ENCODE measurements at regions not wholly inside any gene's neighbourhood (a gene's known extent, or its start where the extent isn't known, plus 50 kb on each side); places are given as distances from the start of the nearest gene placed in this dataset.

DNA sequence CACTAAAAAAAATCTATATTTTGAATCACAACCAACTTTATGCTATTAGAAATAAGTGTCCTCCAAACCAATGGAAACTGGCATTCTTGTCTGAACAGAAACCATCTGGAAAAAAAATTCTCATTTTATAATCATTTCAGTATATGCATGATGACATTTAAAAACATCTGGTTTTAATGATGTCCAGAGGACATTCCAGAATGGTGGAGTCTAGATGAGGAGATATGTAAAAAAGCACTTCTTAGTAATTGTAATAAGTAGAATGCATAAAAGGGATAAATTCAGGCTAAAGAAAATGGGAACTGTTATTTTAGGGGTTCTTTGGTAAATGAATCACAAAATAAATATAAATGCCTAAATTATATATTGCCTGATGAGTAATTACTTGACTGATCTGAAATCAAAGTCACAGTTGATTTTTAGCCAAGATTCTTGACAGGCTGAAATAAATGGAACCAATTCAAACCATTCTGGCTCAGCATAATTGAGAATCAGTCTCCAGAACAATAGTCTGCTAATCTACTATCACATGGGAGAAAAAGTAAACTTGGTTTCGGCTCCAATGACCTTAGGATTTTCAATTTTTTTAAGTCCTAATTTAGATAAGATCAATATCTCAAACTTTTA, 636.6 kb downstream of the FAT4 start:
- DNase-seq (ENCODE audit: low spot score), result peak; percentile 69

DNA sequence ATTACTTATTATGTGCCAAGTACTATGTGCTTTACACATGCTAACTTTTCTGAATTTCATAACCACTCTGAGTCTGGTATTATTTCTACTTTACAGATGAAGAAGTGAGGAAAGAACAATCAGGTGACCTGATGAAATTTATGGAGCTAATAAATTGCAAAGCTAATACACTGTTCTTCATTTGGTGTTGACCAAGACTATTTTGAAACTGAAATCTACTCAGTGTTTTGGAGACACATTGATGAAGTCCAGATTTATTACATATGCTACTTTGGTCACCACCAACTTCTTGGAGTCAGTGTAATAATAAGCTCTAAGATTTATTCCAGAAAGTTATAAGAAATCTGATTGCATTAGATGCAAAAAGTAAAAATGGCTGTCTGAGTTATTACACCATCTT, 637.9 kb downstream of the FAT4 start:
- DNase-seq (ENCODE audit: low spot score), result no peak

DNA sequence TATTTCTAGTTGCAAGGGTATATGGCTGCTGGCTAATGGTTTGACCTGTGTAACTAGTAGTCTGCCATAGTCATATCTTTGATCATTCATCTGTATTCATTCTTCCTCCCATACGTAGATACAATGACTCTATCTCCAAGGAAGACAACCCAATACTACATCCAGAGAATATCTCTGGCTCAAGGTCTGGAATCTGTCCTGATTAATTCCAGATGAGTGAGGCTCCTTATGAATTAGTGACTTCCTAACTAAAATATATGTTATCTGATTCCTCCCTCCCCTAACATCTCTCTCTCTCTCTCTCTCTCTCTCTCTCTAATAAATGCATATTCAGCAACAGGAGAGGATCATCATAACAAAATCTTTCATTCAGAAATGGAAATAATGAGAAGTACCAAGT, 641.5 kb downstream of the FAT4 start:
- DNase-seq (ENCODE audit: low spot score), result no peak

DNA sequence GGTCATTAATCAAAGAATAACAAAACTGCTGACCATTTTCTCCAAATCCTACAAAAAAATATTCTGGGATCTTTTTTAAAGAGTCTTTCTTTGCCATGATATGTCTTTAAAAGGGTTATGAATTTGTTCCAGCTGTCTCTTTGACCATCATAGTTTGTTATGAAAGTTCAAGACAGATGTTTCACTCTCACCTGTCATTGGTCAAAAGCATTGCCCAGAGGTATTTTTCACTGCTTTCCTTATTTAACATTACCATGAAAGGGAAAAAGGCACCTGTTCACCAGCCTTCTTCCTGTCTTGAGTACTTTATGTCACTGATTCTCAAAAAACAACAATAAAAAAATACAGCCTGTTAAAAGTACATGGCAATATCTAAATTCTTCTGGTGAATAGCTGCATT, 643.8 kb downstream of the FAT4 start:
- DNase-seq (ENCODE audit: low spot score), result no peak

DNA sequence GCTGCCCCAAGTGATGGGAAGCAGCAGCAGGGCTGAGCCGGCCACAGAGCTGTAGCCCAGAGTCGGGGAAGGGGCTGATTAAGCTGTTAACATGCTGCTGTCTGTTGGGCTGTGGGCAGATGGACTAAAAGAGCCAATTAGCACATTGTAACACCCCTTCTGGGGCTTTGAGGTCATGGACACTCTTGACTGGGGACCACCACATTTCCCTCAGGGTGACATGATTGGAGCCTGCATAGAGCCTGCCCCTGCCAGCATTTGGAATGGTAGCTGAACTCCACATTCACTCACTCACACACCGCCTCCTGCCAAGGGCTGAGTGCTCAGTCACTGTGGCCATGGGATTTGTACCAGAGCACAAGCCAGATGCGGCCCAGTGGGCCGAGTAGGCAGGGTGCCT, 646.9 kb downstream of the FAT4 start:
- no peak for DNase-seq (ENCODE audit: low spot score)

DNA sequence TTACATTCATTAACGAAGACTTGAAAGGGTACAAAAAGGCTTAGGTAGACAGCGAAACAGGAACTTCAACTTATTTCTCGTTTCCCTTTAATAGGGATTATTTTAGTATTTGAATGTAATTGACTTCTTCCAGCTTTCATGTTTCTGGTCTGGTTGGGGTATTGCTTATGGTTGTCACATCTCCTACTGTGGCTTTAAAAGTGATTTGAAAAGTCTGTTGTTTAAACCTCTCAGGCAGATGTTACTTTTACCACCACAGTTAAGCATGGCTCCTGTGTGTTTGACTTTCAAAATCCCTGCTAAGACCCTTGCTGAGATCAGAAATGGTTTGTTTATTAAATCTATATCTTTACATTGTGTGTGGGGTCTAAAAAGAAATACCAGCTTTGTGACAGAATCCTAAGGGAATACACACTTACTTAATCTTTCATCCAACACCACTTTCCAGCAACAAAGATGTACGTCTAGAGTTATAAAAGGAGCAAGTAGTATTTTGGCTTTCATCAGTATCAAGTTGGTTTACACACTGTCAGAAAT, 661.2 kb downstream of the FAT4 start:
- no peak for DNase-seq (ENCODE audit: low spot score)

DNA sequence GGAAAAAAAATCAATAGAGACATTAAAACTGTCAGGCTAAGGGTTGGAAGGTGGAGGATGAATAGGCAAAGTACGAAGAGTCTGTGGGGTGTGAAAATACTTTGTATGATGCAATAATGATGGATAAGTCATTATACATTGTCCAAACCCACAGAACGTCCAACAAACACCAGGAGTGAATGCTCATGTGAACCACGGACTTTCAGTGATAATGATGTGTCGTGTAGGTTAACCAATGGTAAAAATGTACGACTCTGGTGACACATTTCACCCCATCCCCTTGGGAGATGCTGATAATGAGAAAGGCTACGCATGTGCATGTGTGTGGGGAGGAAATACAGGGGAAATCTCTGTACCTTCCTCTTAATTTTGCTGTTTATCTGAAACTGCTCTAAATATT, 665.2 kb downstream of the FAT4 start:
- DNase-seq (ENCODE audit: low spot score), result no peak

DNA sequence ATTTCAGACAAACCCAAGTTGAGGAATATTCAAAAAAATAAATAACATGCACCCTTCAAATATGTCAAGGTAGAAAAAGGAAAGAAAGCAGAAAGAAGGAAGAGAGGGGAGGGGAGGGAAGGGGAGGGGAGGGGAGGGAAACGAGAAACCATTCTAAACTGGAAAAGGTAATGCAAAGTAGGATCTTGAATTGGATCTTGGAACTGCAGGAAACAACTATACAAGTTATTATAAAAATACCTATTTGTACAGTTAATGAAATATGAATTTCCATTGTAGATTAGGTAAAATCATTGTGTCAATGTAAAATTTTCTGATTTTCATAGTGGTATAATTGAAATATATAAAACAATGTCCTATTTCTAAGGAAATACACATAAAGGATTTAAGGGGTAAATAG, 668.4 kb downstream of the FAT4 start:
- DNase-seq (ENCODE audit: low spot score), result no peak

DNA sequence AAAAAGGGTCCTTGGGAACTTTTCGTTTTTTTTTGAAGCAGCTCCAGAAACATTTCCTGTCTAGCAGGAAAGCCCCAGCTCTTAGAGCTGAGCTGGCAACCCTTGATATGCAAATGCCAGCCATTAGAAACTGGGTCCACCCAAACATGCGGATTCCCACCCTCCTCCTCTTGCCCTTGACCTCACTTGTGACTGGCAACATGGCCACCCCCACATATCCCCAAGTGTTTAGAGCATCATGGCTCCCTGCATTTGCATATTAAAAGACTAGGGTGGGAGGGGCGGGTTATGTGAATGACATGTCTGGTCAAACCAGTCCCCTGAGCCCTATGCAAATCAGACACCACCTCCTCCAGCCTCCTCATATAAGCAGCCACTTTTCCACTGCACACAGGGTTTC, 671.1 kb downstream of the FAT4 start:
- no peak for DNase-seq (ENCODE audit: low spot score)

DNA sequence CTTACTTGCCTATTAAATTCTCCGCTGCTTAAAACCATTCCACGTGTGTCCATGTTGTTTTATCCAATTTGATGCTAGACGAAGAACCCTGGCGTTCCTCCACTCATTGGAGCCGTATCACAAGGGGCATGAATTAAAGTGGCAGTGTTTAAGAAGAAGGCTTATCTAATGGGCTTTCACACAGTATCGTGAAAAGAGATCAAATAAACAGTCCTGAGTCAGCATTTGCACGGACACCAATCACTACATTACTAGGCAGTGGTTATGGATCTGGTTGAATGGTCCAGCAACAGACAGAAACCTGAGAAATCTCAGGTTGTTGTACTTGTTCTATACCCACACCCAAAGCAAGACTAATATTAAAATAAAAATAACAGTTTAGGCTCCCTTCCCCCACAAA, 671.6 kb downstream of the FAT4 start:
- no peak for DNase-seq (ENCODE audit: low spot score)

DNA sequence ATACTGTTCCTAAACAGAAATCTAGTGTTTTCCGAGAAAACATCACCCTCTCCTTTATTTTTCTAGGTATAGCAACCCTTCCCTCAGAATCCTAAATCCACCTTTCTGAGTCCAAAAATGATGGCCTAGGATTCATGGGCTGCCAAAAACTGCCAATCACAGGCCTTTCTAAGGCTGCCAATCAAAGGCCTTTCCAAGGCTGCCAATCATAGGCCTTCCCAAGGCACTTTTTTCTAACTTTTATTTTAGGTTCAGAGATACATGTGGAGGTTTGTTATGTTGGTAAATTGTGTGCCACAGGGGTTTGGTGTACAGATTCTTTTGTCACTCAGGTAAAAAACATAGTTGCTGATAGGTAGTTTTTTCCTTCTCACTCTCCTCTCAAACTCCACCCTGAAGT, 673.7 kb downstream of the FAT4 start:
- DNase-seq (ENCODE audit: low spot score), result no peak

DNA sequence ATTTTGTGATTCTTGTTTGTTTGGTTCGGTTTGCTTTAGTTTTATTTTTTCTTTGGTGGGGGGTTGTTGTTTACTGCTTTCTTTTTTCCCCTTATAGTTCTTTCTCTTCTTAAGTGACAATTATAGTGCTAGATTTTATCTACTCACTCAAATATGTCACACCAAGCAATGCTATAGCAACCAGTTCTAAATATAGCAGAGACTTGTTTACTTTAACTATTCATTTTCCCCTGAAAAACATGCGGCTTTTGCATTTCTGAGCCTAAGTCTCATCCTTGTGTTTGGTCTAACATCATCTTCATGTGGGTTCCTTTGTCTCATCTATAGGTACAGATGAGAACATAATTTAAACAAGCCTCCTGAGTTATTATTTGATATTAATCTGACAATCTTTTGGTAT, 676.6 kb downstream of the FAT4 start:
- DNase-seq (ENCODE audit: low spot score), result no peak

DNA sequence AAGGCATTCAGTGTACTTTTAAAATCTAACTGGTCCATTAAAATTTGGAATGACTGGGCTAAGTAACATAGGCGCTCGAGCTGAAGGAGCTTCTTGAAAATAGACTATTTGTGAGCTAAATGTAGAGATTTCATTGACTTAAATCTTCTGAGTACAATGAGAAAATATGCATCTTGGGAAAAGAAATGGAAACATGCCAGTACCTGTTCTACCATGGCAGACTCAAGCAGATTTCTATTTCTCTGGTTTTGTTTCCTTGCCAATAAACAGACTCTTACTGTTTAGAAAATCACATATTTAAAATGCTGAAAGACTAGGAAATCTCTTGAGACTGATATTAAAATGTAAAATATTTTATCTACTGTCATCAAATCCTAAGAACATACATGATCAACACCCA, 678.1 kb downstream of the FAT4 start:
- no peak for DNase-seq (ENCODE audit: low spot score)

DNA sequence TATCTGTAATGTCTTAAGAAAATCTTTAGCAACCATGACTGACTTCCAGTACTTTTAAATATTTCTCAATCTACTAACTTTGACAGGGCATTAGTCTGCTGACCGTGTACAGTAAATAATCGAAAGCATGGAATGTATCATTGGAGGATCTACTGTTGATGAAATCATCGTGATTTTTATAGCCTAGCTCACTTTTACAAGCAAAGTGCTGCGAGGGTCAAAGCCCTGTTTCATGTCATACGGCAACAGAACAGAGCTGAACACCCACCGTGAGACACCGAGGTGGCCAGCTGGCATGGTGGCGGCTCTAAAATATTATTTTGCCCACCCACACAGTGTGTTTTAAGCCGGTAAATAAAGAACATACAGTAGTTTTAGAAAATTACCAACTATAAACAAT, 679.3 kb downstream of the FAT4 start:
- no peak for DNase-seq (ENCODE audit: low spot score)

DNA sequence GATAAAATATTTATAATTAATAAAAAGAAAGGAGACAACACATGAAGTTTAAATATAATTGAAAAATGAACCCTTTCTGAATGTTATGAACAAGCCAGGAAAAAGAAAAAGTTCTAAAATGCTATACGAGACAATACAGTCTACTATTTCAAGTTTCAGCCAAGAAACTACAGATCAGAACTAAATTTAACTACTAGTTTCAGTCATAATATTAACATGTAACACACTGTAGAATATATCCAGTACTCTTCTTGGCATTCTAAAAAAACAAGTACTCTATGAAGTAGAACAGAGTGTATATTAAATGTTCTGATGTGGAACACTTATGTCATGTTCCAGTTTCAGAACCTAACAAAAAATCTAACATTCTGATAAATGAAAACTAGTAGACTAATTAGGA, 679.7 kb downstream of the FAT4 start:
- no peak for DNase-seq (ENCODE audit: low spot score)

DNA sequence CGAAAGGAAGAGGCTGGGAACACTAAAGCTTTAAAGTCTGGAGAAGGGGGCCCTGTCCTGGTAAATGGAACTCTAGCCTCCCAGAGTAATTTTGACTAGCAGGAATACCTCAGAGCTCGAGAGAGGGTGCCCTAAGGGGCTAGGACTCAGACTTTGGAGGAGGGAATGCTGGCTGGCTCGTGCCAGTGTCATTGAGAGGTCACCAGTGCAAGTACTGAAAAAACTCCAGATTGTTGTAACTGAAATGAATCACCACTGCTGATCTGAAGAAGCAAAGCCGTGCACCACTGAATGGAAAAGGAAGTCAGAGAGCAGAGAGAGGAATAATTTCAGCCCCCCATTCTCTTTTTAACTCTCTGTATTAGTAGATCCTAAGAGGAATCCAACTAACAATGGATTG, 690.2 kb downstream of the FAT4 start:
- no peak for DNase-seq (ENCODE audit: low spot score)

DNA sequence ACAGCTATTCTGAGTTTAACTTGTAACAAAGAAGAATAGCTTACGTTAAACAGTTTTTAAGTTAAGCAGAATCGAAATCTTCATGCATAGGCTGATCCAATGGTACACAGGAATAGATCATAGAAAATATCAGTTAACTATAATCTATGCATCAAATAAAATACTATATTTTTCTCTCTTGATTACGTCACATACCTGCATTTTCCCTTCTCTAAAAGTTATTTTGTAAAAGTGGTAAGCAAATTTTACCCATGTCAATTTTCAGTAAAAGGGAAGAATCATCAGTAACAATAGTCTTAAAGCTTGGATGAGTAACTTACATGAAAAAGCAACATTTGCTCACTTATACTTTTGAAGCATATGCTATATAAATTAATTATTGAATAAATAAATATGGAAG, 692.4 kb downstream of the FAT4 start:
- DNase-seq (ENCODE audit: low spot score), result no peak

DNA sequence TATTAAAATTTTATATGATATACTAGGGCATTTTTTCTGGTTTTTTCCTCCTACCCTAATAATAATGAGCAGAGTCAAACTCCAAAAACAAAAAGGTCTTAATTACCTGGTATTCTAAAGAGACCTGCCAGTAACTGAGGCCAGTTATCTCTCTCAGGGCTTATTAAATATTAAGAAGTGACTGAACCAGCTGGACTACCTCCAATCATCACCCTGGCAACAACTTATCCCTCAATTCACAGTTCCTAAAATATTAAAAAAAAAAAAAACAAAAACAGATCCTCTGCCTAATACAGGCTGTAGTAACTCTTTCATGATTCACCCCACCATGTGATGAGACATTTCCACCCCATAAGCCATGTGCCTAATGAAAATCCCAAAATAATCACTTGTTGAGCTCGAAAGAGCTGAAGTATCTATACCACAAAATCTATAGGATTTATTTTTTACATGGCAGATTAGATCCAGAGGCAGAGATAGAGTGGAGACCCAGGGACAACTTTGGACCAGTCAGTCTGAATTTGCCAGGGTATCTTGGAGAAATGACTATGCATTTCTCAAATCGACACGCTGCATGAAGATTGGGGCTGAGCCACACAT, 698.0 kb downstream of the FAT4 start:
- no peak for DNase-seq (ENCODE audit: low spot score)

DNA sequence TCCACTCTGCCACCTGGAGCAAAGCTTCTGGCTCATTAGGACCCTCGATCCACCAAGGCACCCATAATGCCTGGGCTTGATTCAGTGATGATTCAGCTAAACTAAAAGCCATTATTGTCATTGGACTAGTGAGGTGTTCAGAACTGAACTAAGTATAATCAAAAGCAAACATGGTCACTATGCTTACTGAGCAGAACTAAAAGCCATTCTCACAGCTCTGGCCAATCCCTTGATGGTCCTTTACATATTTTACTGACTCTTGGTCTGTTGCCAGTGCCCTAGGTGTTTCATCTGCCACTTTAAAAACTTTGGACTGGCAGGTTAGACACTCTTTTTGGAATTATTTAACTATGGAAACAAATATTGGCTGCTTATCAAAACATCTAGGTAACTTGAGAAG, 703.5 kb downstream of the FAT4 start:
- no peak for DNase-seq (ENCODE audit: low spot score)

DNA sequence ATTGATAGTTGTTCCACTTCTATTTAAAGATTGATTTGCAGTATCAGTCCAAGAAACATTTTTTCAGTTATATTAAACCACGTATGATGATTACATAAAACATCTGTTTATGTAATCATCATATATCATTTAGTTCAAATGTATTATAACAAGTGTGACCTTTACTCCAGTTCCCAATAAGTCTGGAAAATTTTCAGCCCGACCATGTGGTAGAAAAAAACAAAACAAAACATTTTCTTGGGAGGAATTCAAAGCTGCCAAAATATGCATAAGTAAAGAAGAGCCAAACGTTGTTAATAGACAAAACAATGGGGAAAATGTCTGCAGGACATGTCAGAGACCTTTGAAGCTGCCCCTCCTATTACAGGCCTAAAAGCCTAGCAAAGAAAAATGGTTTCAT, 709.1 kb downstream of the FAT4 start:
- DNase-seq (ENCODE audit: low spot score), result no peak

DNA sequence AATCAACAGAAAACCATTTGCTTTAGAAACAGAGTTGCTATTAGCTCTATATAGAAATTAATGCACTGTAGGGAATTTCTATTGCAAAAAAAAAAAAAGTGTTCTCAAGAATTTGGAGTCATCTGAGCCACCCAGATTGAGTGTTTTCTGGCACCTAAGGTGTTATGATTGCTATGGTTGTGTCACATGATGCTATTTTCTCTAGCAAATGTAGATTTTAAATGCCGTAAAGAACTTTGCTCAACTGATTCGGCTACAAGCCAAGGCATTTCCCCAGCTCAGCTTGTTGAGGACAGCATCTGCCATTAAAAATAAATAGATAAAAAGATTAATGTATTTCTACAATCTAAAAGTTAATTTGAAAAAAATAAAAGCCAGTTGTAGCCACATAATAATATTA, 712.8 kb downstream of the FAT4 start:
- DNase-seq (ENCODE audit: low spot score), result no peak

DNA sequence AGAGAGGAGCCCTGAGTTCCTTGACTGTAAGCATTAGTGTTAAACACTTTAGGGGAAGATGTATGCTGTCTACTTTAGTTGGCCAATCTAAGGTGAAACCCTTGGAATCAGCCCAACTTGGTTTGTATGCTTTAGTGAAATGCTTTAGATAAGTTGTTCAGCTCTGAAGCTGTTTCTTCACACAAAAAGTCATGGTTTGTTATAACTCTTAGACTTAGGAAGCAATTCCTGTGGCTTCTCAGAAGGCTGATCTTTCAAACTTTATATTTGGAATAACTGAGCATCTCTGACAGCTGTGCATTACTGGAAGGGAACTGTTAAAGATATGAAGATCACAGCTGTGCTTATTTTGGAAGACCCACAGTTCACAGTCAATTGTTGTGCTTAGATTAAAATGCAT, 714.1 kb downstream of the FAT4 start:
- DNase-seq (ENCODE audit: low spot score), result no peak

DNA sequence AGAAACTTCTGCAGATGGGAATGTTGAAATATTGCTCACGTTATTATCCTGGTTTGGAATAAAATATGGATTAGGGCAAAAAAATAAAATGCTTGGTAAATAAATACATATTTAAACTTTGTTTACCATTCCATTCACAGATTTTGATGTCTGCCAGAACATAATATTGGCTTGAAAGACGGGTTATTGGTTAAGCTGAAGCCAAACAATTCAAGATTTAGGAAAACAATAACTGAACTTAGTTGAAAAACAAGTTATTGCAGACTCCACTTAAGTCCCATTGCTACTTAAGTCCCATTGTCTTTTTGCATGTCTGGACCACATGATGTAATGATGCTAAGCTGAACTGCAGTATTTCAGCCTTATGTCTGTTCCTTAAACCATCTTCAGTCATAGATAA, 722.5 kb downstream of the FAT4 start:
- DNase-seq (ENCODE audit: low spot score), result no peak

DNA sequence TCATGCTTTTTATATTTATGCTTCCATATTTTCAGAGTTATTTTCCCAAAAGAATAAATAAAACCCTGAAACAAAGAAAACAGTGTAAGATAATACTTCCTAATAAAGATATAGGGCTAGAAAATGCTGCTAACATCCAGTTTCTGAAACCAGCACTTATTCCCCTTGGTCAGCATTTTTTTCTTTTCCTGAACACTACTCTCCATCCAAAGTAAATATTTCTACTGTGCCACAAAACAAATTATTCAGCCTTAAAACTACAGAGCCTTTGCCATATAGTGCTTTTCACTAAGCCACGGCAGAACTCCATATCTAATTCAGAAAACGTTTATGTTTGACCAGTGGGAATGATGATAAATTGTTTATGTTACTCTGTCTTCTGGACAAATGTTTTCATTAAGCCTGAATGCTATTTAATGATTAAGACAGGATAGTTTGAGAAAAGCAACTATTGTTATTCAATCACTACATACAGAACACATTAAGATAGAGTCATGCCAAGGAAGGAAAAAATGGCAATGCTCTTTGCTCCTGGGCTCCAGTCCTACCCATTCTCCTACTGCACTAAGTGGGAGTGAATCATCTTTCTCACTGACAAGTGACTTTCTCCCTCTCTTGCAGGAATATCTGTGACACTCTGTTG, 723.9 kb downstream of the FAT4 start:
- no peak for DNase-seq (ENCODE audit: low spot score)
